ENCODE measurements at regions not wholly inside any gene's neighbourhood (a gene's known extent, or its start where the extent isn't known, plus 50 kb on each side); places are given as distances from the start of the nearest gene placed in this dataset.

- Histone ChIP-seq H3K27ac (no peak overlapping the region), H3K27me3 (ENCODE audit: insufficient read depth, low read depth, severe bottlenecking) (no peaks in the 10 kb centered on the region), H3K9me3 (ENCODE audit: severe bottlenecking) (no peaks in the 10 kb centered on the region)
These were observed 510.6 kb upstream of the CNKSR2 start for GRCh38 chrX:20863649-20864048.

GRCh38 chrX:20861113-20861512, 513.1 kb upstream of the CNKSR2 start:
- DNase-seq: no peak
- no peaks in the 10 kb centered on the region for H3K36me3 ChIP-seq
- H3K27me3 ChIP-seq (ENCODE audit: insufficient read depth, low read depth, severe bottlenecking): no peaks in the 10 kb centered on the region
- no peak overlapping the region for H3K27ac ChIP-seq
- TF ChIP-seq CTCF (IDR thresholded peaks at IDR 0.05; ENCODE audit: low read depth, low read length): no peak
- no peak overlapping the region for H3K4me3 ChIP-seq (ENCODE audit: low read depth, low read length)
- no peaks in the 10 kb centered on the region for H3K9me3 ChIP-seq (ENCODE audit: severe bottlenecking)

More at GRCh38 chrX:20863649-20864048, 510.6 kb upstream of the CNKSR2 start:
- TF ChIP-seq CTCF (IDR thresholded peaks at IDR 0.05; ENCODE audit: low read depth, low read length): no peak
- no peaks in the 10 kb centered on the region for H3K36me3 ChIP-seq
- DNase-seq: no peak
- H3K4me3 ChIP-seq (ENCODE audit: low read depth, low read length): no peak overlapping the region

- H3K27me3 ChIP-seq (ENCODE audit: insufficient read depth, low read depth, severe bottlenecking): peaks cover 6% of the 10 kb centered on the region
- TF ChIP-seq CTCF (IDR thresholded peaks at IDR 0.05; ENCODE audit: low read depth, low read length): no peak
- DNase-seq: no peak
These were observed 516.5 kb upstream of the CNKSR2 start for GRCh38 chrX:20857746-20858145.

GRCh38 chrX:20838477-20838876, 535.7 kb upstream of the CNKSR2 start:
- DNase-seq: no peak
- no peaks in the 10 kb centered on the region for H3K9me3 ChIP-seq (ENCODE audit: severe bottlenecking)
- H3K27ac ChIP-seq: no peak overlapping the region
- no peak for TF ChIP-seq CTCF (IDR thresholded peaks at IDR 0.05; ENCODE audit: low read depth, low read length)
- no peak overlapping the region for H3K4me3 ChIP-seq (ENCODE audit: low read depth, low read length)
- H3K27me3 ChIP-seq (ENCODE audit: insufficient read depth, low read depth, severe bottlenecking): no peaks in the 10 kb centered on the region
- no peaks in the 10 kb centered on the region for H3K36me3 ChIP-seq

More at GRCh38 chrX:20857746-20858145, 516.5 kb upstream of the CNKSR2 start:
- Histone ChIP-seq H3K9me3 (ENCODE audit: severe bottlenecking) (no peaks in the 10 kb centered on the region), H3K36me3 (no peaks in the 10 kb centered on the region), H3K4me3 (ENCODE audit: low read depth, low read length) (no peak overlapping the region), H3K27ac (no peak overlapping the region)

GRCh38 chrX:20829665-20830491, 544.3 kb upstream of the CNKSR2 start:
- DNase-seq: no peak
- no peak overlapping the region for H3K27ac ChIP-seq
- no peaks in the 10 kb centered on the region for H3K36me3 ChIP-seq
- H3K27me3 ChIP-seq (ENCODE audit: insufficient read depth, low read depth, severe bottlenecking): peaks cover 6% of the 10 kb centered on the region
- H3K4me3 ChIP-seq (ENCODE audit: low read depth, low read length): no peak overlapping the region
- H3K9me3 ChIP-seq (ENCODE audit: severe bottlenecking): no peaks in the 10 kb centered on the region
- no peak for TF ChIP-seq CTCF (IDR thresholded peaks at IDR 0.05; ENCODE audit: low read depth, low read length)

Data from WERI-Rb-1 (cell line).